GM12891 (cell line): ENCODE measurements at regions not wholly inside any gene's neighbourhood (a gene's known extent, or its start where the extent isn't known, plus 50 kb on each side); places are given as distances from the start of the nearest gene placed in this dataset.
"Not testable (repeated sequence)": the region's sequence is repeated elsewhere in the genome, so short reads cannot be mapped to it uniquely, and the experiment has no call there.

Source experiments
- DNase-seq: peaks from one replicate; pipeline ENCODE4 v3.0.0; 2011; ENCODE audit warnings: low spot score; ENCODE audit not compliant: insufficient read length
- FAIRE-seq: peaks from 2 replicates; lab custom pipeline; 2011; peaks lifted over from hg19 to GRCh38; lab: Jason Lieb, UNC
- PAX5 ChIP-seq: IDR thresholded peaks from 2 replicates; pipeline ENCODE4 v1.6.1; 2011; ENCODE audit warnings: low read length, moderate library complexity, mild to moderate bottlenecking; ENCODE audit not compliant: insufficient read depth, severe bottlenecking
- POLR2A ChIP-seq: IDR thresholded peaks from 2 replicates; pipeline ENCODE4 v1.6.1; 2011; ENCODE audit warnings: low read depth, low read length, control low read depth
- POLR2AphosphoS5 ChIP-seq: IDR thresholded peaks from 2 replicates; pipeline ENCODE4 v1.6.1; 2011; ENCODE audit warnings: low read depth, low read length, control low read depth
- POU2F2 ChIP-seq: IDR thresholded peaks from 2 replicates; pipeline ENCODE4 v1.6.1; 2011; ENCODE audit warnings: low read depth, mild to moderate bottlenecking, control low read depth, low read length, moderate library complexity
- SPI1 ChIP-seq: IDR thresholded peaks from 2 replicates; pipeline ENCODE4 v1.6.1; 2011; ENCODE audit warnings: low read depth, low read length, control low read depth
- TAF1 ChIP-seq: IDR thresholded peaks from 2 replicates; pipeline ENCODE4 v1.6.1; 2011; ENCODE audit warnings: low read depth, low read length, control low read depth

DNA sequence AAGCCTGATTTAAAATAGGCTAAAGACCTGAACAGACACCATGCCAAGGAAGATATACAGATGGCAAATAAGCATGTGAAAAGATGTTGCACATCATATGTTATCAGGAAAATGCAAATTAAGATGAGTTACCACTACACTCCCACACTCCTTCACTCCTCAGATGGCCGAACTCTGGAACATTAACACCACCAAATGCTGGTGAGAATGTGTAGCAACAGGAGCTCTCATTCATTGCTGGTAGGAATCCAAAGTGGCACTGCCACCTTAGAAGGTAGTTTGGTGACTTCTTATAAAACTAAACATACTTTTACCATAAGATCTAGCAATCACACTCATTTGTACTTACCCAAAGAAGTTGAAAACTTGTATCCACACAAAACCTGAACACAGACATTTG is 2047.3 kb downstream of the LRRC4C start:
- TF ChIP-seq POU2F2 (no peak), TAF1 (no peak)
- DNase-seq, result no peak
- FAIRE-seq, result no peak

- DNase-seq (no peak), FAIRE-seq (no peak)
- TF ChIP-seq POLR2A (no peak), SPI1 (no peak), TAF1 (no peak), POLR2AphosphoS5 (no peak), PAX5 (no peak), POU2F2 (no peak)
These were observed 2073.5 kb downstream of the LRRC4C start for GRCh38 chr11:39385911-39386310.

GRCh38 chr11:39374963-39375698 is 2084.3 kb downstream of the LRRC4C start:
- FAIRE-seq (peak; percentile 47), DNase-seq (no peak)
- TF ChIP-seq SPI1, result no peak
- TF ChIP-seq POLR2AphosphoS5, result no peak
- TF ChIP-seq POLR2A, result no peak
- TF ChIP-seq POU2F2, result no peak
- TF ChIP-seq PAX5, result no peak
- TF ChIP-seq TAF1, result no peak

GRCh38 chr11:39367534-39367933 is 2091.9 kb downstream of the LRRC4C start:
- TF ChIP-seq SPI1 (no peak), POLR2A (no peak), TAF1 (no peak), POLR2AphosphoS5 (no peak), POU2F2 (no peak), PAX5 (no peak)
- DNase-seq, result no peak
- FAIRE-seq, result no peak

- DNase-seq (no peak), FAIRE-seq (no peak)
- no peak for TF ChIP-seq POLR2A
- no peak for TF ChIP-seq TAF1
- no peak for TF ChIP-seq SPI1
- no peak for TF ChIP-seq PAX5
- no peak for TF ChIP-seq POU2F2
- no peak for TF ChIP-seq POLR2AphosphoS5
These were observed 2093.5 kb downstream of the LRRC4C start for GRCh38 chr11:39365809-39366436.

DNA sequence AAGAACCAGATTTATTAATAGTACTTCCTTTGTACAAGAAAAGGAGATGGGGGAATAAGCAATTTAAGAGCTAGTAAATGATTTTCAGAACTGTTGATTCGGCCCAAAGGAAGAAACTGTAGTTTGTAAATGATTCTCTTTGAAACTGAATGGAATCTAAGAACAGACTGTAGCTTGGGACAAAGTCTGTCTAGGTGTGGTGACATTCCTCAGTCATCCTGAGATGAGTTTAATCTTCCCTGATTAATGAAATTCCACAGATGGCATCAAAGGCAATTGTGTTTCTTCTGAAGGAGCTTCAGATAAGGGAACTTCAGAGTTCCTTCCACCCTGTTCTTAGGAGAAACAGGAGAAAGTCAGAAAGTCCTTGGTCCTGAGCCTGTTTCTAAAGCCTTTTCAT is 2095.9 kb downstream of the LRRC4C start:
- FAIRE-seq (no peak), DNase-seq (no peak)
- TF ChIP-seq POU2F2 (no peak), POLR2A (no peak), POLR2AphosphoS5 (no peak), PAX5 (no peak), TAF1 (no peak), SPI1 (no peak)

GRCh38 chr11:39361557-39361956 is 2097.9 kb downstream of the LRRC4C start:
- TF ChIP-seq POLR2AphosphoS5, result no peak
- TF ChIP-seq POLR2A, result no peak
- no peak for TF ChIP-seq PAX5
- no peak for TF ChIP-seq SPI1
- no peak for TF ChIP-seq POU2F2
- TF ChIP-seq TAF1, result no peak
- DNase-seq (no peak), FAIRE-seq (no peak)

- TF ChIP-seq PAX5 (no peak), POLR2AphosphoS5 (no peak), POLR2A (no peak), TAF1 (no peak), POU2F2 (no peak), SPI1 (no peak)
- DNase-seq (no peak), FAIRE-seq (no peak)
These were observed 2113.5 kb downstream of the LRRC4C start for GRCh38 chr11:39345834-39346442.

- no peak for DNase-seq
- TF ChIP-seq POLR2A, result no peak
- TF ChIP-seq SPI1, result no peak
- TF ChIP-seq POU2F2, result no peak
- no peak for TF ChIP-seq TAF1
- no peak for TF ChIP-seq POLR2AphosphoS5
- TF ChIP-seq PAX5, result no peak
- FAIRE-seq, result no peak
These were observed 2118.0 kb downstream of the LRRC4C start for GRCh38 chr11:39341461-39341860.

DNA sequence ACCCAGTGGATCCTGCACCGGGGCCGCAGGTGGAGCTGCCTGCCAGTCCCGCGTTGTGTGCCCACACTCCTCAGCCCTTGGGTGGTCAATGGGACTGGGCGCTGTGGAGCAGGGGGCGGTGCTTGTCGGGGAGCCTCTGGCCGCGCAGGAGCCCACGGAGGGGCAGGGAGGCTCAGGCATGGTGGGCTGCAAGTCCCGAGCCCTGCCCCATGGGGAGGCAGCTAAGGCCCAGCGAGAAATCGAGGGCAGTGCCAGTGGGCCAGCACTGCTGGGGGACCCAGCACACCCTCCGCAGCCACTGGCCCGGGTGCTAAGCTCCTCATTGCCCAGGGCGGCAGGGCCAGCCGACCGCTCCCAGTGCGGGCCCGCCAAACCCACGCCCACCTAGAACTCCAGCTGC is 2126.4 kb downstream of the LRRC4C start:
- DNase-seq, FAIRE-seq: not testable (repeated sequence)
